ENCODE measurements at regions not wholly inside any gene's neighbourhood (a gene's known extent, or its start where the extent isn't known, plus 50 kb on each side); places are given as distances from the start of the nearest gene placed in this dataset.

GRCh38 chr9:28260330-28260729 is 687.0 kb upstream of the C9orf72 start:
- TF ChIP-seq CTCF (conservative IDR thresholded peaks at IDR 0.05 in 1 of 2, IDR thresholded peaks at IDR 0.05 in 1 of 2; ENCODE audit: extremely low read depth in 1 of 2, insufficient read depth in 1 of 2, low read depth in 1 of 2, low read length in 2 of 2): no peak
- no peak for TF ChIP-seq EZH2 (IDR thresholded peaks at IDR 0.05; ENCODE audit: borderline replicate concordance, low read length)

All from mammary epithelial cell (primary cell).